ENCODE measurements at regions not wholly inside any gene's neighbourhood (a gene's known extent, or its start where the extent isn't known, plus 50 kb on each side); places are given as distances from the start of the nearest gene placed in this dataset.

DNA sequence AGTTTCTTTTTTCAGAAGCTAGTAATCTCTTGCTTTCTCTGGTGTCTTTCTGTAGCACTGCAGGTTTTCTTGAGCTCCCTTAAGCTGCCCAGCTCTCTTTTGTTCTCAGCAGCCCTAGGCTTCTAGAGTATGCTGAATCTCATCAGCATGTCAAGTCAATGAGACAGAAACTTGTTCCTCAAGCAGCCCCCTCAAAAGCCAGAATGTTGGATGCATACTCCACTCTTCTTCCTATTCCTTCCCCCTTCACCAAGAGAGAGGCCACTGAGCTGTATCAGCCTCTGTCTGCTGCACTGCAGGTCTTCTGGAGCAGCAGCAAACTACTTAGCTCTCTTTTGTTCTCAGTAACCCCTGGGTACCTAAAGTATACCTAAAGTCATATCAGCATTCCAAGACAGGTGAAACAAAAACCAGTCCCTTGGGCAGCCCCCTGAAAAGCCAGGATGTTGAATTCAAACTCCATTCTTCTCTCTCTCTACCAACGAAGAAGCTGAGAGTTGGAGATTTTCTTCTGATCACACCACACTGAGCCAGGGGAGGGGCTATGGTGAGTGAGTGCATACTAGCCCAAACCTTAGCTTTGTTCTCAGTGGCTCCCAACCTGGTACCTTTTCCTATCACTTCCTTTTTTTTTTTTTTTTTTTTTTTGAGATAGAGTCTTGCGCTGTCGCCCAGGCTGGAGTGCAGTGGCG is 73.3 kb upstream of the WAC start:
- no peak for TF ChIP-seq POLR2A (IDR thresholded peaks at IDR 0.05; ENCODE audit: extremely low read depth, insufficient read length)
- TF ChIP-seq, protein P1, sequence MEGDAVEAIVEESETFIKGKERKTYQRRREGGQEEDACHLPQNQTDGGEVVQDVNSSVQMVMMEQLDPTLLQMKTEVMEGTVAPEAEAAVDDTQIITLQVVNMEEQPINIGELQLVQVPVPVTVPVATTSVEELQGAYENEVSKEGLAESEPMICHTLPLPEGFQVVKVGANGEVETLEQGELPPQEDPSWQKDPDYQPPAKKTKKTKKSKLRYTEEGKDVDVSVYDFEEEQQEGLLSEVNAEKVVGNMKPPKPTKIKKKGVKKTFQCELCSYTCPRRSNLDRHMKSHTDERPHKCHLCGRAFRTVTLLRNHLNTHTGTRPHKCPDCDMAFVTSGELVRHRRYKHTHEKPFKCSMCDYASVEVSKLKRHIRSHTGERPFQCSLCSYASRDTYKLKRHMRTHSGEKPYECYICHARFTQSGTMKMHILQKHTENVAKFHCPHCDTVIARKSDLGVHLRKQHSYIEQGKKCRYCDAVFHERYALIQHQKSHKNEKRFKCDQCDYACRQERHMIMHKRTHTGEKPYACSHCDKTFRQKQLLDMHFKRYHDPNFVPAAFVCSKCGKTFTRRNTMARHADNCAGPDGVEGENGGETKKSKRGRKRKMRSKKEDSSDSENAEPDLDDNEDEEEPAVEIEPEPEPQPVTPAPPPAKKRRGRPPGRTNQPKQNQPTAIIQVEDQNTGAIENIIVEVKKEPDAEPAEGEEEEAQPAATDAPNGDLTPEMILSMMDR (IDR thresholded peaks at IDR 0.05; ENCODE audit: low read depth, low read length), result no peak

Data from NB4 (cell line).